Right renal pelvis (tissue), 4 donors: ENCODE measurements at regions not wholly inside any gene's neighbourhood (a gene's known extent, or its start where the extent isn't known, plus 50 kb on each side); places are given as distances from the start of the nearest gene placed in this dataset.
"Not testable (repeated sequence)": the region's sequence is repeated elsewhere in the genome, so short reads cannot be mapped to it uniquely, and the experiment has no call there.

ENCODE experiments used
- DNase-seq, 4 donors: peaks; one replicate each; pipeline ENCODE4 v3.0.0-alpha.2; 2013; ENCODE audit warnings: low read depth in 4 of 4, low spot score in 3 of 4, missing footprints in 1 of 4

DNA sequence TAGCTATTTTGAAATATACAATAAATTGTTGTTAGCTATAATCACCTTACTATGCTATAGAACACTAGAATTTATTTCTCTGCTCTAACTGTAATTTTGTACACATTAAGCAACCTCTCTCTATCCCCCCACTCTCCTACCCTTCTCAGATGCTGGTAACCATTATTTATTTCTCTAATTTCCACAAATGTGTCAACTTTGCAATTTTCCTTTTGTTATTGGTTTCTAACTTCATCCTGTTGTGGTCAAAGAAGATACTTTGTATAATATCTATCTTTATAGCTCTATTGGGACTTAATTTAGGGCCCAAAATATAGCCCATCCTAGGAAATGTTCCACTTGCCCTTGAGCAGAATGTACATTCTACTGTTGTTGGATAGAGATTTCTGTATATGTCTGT is 229.3 kb downstream of the SATB1 start:
- no peak for DNase-seq

DNA sequence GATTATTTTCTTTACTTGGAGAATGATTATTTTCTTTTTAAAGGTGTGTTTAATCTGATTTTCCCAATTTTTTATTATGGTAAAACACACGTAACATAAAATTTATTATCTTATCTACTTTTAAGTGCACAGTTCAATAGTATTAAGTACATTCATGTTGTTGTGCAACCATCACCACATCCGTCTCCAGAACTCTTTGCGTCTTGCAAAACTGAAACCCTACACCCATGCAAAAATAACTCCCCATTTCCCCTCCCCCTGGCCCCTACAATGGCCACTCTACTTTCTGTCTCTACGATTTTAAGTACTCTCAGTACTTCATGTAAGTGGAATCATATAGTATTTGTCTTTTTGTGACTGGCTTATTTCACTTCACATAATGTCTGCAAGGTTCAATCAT is 230.7 kb downstream of the SATB1 start:
- DNase-seq, result no peak

DNA sequence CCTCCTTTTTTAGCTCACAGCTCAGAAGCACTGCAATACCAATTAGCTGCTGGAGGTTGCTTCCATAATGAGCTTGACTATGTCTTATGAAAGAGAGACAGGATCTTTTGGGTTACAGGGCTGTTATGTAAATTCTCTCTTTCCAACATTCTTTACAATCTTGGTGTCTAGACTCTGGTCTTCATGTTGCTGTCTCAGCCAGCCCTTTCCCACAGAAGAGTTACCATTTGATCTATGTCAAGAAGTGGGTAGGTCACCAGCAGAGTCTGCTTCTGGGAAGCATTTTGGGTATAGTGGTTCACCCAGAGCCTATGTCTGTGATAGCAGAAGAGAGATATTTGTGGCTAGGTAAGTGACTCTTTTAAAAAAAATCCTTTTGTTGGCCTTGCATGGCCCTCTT is 234.5 kb downstream of the SATB1 start:
- DNase-seq, result no peak

DNA sequence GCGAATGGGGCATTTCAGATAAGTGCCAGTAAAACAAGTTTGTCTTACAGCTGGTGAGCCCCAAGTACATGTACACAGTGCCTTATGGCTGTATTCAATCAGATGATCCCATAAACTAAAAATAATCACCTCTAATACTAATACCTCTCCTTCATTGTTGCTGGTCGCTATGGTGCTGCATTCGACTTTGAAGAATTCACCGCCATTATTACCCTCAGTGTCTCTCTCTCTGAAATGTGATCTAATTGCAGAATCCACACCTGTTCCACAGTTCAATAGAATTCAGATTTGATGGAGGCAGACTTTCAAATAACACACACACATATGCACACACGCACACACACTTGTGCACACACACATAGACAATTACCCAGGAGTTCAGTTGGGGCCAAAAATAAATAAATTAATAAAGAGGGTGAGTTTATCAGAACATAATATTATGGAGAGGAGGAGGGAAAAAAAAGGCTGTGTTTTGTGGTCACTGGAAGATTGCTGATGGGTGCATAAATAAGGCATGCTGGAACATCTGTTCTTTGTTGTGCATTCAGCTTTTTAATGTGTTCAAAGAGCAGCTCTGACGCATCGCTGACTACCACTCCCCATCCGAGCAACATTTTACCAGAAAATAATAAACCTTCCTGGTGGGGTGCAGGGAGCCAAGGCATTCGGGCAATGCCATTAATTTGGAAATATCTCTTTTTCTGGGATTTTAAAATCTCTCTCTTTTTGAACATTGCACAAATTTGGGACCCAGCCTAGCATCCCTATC is 235.7 kb downstream of the SATB1 start:
- peak in 1 of 4 donors; percentile 5 for DNase-seq

DNA sequence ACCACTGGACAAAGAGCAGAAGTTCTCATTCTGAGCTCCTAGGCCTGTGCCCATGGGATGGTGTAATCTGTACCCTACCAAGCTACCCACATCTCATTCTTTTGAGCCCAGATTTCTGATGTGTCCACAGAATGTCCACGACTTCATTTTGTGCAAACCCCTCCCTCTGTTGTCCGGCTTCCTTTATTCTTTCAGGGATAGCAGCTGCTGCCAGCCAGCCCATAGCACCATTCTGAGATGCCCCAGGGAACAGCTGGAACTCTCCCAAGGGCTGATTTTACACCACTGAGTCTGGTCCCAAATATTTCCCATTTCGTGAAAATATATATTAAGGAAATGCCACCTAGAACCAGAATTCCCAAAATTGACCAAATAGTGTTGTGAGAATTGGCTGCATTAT is 236.6 kb downstream of the SATB1 start:
- DNase-seq, result no peak

DNA sequence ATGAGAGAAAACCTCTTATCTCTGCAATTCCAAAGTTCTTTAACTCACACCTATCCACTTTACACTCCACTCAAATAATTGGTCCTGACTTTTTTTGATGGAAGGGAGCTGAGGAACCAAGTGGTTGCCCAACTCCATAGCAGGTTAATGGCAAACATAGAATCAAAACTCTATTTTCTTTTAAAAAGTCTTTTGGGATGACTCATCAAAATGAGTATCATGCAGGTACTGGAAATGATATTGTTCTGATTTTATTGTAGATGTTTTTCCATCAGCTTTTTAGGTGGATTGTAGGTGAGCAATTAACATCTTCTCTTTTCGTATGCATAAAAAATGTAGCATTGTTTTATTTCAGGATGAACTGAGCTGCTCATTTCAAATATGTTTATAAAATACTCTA is 239.5 kb downstream of the SATB1 start:
- no peak for DNase-seq

DNA sequence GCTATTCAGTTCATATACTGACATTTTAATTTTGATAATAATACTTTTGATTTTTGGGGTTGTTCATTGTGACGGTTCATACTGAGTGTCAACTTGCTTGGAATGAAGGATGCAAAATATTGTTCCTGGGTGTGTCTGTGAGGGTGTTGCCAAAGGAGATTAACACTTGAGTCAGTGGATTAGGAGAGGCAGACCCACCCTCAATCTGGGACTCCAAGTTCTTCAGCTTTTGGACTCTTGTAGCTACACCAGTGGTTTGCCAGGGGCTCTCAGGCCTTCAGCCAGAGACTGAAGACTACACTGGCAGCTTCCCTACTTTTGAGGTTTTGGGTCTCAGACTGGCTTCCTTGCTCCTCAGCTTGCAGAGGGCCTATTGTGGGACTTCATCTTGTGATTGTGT is 242.2 kb downstream of the SATB1 start:
- DNase-seq, result not testable (repeated sequence)

DNA sequence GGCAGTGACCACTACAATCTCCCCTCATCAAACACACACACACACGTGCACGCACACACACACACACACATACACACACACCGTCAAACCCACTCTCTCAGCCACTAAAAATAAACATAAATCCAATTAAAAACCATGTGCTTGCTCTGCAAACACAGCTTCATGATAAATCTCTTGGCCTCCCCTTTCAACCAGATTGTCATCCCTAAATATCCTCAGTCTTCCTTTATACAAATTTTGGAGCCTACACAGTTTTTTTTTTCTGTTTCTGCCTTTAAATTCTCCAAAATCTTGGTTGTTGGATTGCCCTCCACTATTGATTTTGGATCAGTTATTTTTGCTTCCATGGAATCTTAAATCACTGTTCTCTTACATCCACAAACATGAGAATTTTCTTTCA is 245.6 kb downstream of the SATB1 start:
- DNase-seq, result no peak

DNA sequence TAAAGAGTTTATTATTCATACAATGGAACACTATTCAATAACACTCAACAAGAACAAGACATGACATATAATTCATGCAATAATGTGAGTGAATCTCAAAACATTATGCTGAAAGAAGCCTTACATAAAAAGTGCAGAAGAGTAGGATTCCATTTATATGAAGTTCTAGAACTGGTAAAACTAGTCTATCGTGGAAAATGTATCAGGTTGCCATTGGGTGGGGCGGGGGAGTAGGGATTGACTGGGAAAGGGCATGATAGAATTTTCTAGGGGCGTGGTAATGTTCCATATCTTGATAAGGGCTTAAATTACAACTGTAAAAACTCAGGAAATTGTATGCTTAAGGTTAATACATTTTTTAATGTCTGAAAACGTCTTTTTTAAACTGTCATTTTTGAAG is 247.9 kb downstream of the SATB1 start:
- no peak for DNase-seq

DNA sequence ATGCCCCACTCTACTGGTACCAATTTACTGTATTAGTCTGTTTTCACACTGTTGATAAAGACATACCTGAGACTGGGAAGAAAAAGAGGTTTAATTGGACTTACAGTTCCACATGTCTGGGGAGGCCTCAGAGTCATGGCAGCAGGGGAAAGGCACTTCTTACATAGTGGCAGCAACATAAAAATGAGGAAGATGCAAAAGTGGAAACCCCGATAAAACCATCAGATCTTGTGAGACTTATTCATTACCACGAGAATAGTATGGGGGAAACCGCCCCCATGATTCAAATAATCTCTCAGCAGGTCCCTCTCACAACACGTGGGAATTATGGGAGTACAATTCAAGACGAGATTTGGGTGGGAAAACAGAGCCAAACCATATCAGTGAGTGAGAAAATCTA is 251.2 kb downstream of the SATB1 start:
- not testable (repeated sequence) for DNase-seq

DNA sequence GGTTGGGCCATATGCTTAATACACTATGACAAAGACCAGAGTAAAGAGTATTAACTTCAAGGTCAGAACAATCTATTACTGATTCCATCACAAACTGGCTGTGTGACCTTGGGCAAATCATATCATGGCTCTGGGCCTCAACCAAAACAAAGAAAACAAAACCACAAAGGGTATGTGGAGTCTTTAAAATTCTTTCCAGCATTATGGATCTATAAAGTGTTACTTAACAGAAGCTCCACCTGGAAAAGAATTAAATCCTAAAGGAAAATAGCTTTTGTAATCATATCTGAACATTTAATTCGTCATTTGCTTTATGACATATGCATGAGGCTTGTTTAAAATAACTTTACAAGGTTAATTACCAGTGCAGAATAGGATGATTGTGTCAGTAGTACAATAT is 265.5 kb downstream of the SATB1 start:
- no peak for DNase-seq

DNA sequence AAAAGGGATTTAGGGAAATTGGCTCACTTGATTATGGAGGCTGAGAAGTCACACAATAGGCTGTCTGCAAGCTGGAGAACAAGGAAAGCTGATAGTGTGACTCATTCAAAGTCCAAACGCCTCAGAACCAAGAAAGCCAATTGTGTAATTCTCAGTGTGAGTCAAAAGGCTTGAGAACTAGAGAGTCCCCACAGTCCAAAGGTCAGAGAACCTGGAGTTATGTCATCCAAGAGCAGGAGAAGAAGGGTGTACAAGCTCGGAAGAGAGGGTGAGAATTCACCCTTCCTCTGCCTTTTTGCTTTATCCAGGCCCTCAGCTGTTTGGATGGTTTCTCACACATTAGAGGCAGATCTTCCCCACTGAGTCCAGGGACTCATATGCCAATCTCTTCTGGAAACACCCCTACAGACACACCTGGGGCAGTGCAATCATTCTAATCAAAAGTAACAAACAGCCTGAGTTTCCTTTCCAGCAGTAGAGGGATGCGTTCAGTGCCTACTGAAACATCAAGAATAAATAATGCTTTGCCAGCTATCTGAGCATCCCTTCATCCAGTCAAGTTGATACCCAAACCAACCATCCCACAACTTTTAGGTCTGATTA is 271.5 kb downstream of the SATB1 start:
- DNase-seq, result no peak

DNA sequence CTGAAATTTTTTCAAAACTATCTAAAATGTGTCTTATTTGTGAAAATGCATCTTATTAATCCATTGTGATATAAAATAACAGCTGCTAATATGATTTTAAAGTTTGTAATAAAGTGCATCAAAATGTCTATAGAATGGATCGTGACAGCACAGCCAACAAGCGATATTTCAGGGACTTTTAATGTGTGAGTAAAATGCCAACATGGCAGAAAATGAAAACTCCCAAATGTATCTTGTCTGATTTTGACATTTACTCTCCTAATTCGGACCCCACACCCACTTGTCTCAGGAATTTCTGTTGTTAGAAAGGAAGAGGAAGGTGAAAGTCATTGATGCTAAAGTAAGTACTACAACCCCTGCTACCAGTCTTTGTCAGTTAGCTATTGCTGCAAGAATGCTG is 273.9 kb downstream of the SATB1 start:
- no peak for DNase-seq

DNA sequence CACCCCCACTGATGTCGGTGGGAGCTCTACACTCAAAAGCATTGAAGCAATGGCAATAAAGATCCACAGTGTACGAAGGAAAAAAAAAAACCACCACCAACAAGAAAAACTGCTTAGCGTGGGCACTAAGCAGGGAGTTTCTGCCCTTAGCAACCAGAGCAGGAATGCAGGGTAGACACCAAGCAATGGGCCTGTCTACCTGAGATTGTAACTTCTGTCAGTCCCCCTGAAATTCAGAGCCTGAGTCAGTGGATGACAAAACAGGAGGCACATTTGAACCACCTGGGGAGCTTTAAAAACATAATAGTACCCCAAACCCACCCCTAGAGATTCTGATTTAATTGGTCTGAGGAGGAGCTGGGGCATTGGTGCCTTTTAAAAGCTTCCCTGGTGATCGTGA is 275.2 kb downstream of the SATB1 start:
- DNase-seq, result no peak

DNA sequence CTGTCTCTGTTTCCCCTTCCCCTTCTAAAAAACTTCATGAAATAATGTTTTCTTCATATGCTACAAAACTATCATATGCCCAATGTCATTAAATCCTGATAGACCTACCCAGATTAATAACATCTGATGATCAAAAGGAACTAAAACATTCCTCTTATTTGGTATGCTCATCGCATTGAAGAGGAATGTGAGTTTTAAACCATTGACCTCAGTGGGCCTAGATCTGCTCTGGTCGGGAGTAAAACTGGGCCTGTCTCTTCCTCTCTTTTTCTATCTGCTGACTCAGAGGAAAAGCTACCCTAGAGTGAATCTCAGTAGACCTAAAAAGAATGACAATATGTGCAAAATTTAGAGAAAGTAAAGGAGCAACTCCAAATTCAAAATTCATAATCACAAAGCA is 275.8 kb downstream of the SATB1 start:
- DNase-seq, result no peak

DNA sequence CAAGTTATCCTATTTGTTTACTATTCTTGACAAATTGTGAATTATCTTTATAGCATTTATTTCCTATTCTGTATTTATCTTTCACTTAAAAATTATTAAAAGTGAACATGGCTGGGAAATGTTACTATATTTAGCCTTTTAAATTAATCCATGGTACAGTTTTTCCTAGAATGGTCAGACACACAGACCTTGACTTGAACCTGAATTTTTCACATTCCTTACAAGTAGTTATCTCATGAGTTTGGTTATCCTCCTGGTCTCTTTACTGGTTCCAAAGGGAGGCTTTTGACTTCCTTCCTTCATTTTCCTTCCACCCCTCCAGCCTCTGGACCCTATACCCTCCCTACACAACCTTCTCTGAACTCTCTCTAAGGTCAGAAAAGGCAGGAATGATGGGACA is 280.6 kb downstream of the SATB1 start:
- no peak for DNase-seq

DNA sequence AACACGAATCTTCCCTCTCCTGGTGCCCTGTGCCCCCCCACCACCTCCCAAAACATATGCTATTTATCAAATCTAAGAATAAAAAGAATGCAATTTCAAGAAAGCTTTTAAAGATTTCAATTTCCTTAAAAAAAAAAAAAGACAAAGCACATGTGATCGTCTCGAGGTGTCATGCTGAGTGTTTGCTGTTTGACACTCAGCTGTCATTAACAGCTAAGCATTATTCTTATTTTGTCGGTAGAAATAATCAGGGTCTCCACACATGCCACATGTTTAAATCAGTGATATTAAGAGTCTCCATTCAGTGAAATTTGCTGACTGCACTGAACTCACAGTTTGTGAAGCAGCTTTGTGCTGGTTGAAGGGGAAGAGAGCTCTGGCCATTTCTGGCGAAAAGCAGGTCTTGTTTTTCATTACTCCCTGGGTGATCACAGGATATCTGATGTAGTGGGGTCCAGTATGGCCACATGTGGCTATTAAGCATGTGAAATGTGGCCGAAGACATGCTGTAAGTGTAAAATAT is 281.8 kb downstream of the SATB1 start:
- DNase-seq, result no peak

DNA sequence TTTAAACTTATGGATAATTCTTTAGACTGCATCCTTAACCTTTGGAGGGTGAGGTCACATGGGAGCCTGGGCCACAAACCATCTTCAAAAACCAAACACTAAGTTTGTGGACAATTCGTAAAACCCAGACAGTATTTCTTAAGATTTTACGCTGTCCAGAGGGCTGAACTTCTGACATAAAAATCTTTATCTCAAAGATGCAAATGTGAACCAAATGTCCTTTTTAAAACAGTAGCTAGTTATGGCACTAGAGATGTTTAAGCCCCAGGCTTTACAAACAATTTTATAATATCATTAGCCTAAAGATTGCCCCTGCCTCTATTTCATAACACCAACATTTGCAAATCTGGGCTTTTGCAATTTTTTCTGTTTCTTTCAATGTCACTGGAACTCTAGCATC is 287.2 kb downstream of the SATB1 start:
- DNase-seq, result no peak

DNA sequence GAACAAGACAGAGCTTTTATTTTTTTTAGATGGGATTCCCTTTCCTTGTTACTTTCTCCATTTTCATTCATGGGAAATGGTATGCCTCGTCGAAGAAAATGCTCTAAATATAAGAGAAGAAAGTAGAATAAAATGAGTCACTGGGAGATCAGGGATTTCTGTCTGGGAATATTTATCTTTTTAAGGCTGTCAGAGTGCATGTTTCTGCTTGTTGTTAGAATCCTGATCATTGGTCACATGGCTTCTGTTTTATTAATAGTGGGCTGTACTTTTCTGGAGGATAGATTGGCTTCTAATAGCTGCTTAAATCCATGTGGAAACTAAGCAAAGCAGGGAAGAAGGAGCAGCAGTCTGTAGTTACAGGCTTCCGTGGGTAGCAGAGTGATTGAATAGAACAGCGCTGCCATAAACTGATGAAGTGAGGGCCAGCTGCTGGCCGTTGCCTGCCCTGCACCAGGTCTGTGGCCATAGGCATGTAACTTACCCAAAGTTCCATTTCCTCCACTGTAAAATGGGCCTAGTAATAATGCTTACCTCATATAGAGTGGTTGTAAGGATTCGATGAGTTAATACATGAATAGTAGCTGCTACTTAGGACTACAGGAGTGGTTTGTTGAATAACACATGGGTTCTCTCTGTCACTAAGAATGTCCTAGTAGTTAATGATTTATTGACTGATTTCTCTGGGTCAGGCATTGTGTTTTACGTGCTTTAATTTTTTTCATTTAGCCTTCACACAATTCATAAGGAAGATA is 289.9 kb downstream of the SATB1 start:
- DNase-seq, result no peak

DNA sequence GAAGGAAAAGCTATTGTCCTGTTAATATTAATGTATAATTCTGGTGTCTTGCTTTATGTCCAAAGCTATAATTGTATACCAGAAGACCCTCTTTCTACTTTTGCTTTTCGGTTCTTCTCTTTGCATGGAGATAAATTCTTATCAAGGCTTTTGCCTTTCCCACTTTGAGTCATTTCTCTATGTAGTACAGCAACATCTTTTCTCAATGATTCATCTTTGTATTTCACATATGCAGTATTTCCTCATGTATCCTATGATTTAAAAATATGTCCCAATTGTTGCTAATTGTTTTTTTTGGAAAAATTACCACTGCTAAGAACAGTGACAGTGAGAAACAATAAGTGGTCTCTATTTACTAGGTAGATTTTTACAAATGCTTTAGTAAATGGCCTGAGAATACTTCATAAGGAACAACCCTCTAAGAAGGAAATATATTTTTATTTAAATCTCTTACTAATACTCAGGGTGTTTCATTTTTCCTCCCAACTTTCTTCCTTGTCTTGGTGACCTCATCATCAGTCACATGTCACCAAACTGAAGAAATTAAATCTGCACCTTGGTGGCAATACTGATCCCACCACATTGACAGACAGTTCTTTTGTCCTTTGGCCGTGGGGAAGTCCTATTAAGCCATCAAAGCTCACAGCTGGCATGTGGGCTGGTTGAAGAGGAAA is 290.6 kb downstream of the SATB1 start:
- DNase-seq, result no peak

DNA sequence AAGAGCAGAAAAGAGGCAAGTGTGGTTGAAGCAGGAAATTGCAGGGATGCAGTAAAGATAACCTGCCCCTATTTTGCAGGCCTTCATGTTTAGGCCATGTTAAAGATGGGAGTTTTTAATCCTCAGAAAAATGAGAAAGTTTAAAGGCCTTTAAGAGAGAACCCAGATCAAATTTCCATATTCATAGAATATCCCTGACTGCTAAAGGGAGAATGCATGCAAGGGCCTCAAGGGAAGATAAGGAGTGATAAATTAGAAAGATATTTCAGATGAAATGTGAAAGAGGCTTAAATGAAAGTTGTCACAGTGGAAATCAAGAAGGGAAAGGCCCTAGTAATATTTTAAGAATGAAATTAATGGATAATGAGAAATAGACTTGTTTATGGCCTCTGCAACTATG is 292.1 kb downstream of the SATB1 start:
- DNase-seq, result no peak
